Activated CD4-positive, alpha-beta T cell treated with anti-CD3 and anti-CD28 coated beads, Interleukin-2, amount 10 ng/mL, durations not matched to agents 24 days and 14 days (primary cell): ENCODE measurements at regions not wholly inside any gene's neighbourhood (a gene's known extent, or its start where the extent isn't known, plus 50 kb on each side); places are given as distances from the start of the nearest gene placed in this dataset.
"Not testable (repeated sequence)": the region's sequence is repeated elsewhere in the genome, so short reads cannot be mapped to it uniquely, and the experiment has no call there.

Experiments used
- DNase-seq: peaks from one replicate; pipeline ENCODE4 v3.0.0; 2022
- H3K27ac Mint-ChIP-seq: one replicate; pipeline ENCODE4 v1.8.0; 2022; ENCODE audit warnings: mild to moderate bottlenecking, mixed read lengths
- H3K27me3 Mint-ChIP-seq: one replicate; pipeline ENCODE4 v1.8.0; 2022; ENCODE audit warnings: mixed read lengths
- H3K36me3 Mint-ChIP-seq: one replicate; pipeline ENCODE4 v1.8.0; 2022; ENCODE audit warnings: low read depth, mild to moderate bottlenecking, mixed read lengths
- H3K4me1 Mint-ChIP-seq: one replicate; pipeline ENCODE4 v1.8.0; 2021; ENCODE audit warnings: mixed read lengths
- H3K4me3 Mint-ChIP-seq: one replicate; pipeline ENCODE4 v1.8.0; 2022; ENCODE audit warnings: mild to moderate bottlenecking, moderate library complexity, mixed read lengths
- H3K9me3 Mint-ChIP-seq: one replicate; pipeline ENCODE4 v1.8.0; 2021; ENCODE audit warnings: mixed read lengths
- intact Hi-C: fragments of 100-400 bp; cut with micrococcal nuclease; formaldehyde crosslinking; loops from one replicate; pipeline ENCODE4 v1.15.1; 2023

DNA sequence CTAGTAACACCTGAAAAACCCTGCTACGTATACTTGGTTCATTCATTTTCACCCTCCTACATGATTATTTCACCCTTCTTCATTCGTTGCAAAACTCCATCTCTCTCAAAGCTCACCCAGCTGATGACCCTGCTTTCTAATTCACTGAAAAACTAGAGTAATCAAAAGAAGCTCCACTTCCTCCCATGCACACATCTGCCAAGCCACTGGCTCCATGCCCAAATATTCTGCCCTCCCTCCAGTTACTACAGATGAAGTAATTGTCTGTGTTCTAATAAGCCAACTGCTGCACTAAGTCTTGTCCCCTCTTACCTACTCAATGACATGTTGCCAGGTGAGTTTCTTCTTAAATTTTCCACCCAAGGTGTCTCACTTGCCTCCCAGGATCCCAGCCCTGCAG lies 96.9 kb upstream of the CCDC71L start:
- H3K9me3 Mint-ChIP-seq = peaks cover 6% of the 10 kb centered on the region
- H3K4me1 Mint-ChIP-seq = no peaks in the 10 kb centered on the region
- intact Hi-C loops = no loop called here
- no peaks in the 10 kb centered on the region for H3K36me3 Mint-ChIP-seq
- no peak overlapping the region for H3K4me3 Mint-ChIP-seq
- H3K27ac Mint-ChIP-seq = no peak overlapping the region
- no peak for DNase-seq
- H3K27me3 Mint-ChIP-seq = no peaks in the 10 kb centered on the region

DNA sequence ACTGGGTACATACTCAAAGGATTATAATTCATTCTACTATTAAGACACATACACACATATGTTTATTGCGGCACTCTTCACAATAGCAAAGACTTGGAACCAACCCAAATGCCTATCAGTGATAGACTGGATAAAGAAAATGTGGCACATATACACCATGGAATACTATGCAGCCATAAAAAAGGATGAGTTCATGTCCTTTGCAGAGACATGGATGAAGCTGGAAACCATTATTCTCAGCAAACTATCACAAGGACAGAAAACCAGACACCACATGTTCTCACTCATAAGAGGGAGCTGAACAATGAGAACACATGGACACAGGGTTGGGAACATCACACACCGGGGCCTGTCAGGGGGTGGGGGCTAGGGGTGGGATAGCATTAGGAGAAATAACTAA lies 101.9 kb upstream of the CCDC71L start:
- H3K9me3 Mint-ChIP-seq, H3K27me3 Mint-ChIP-seq, DNase-seq, H3K4me3 Mint-ChIP-seq, H3K36me3 Mint-ChIP-seq, intact Hi-C loops, H3K27ac Mint-ChIP-seq: not testable (repeated sequence)
- peaks cover 20% of the 10 kb centered on the region for H3K4me1 Mint-ChIP-seq

DNA sequence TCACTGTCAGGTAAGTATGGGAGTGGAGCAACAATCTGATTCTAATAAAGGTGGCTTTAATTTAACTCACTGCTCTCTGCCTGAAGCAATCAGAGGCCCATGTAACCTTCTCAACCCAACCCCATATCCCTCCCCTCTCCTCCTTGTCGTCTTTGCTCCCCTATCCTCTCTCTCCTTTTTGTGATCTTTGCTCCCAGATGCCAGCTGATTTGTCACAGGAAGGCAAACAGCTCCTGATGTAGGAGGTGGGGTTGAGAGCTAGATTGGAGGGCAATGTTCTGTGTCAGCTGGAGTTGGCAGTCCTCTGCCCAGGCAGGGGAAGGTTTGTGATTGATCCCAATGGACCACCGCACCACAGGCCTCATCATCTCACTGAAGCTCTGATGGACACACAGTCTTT lies 101.4 kb upstream of the PIK3CG start:
- no peak for DNase-seq

DNA sequence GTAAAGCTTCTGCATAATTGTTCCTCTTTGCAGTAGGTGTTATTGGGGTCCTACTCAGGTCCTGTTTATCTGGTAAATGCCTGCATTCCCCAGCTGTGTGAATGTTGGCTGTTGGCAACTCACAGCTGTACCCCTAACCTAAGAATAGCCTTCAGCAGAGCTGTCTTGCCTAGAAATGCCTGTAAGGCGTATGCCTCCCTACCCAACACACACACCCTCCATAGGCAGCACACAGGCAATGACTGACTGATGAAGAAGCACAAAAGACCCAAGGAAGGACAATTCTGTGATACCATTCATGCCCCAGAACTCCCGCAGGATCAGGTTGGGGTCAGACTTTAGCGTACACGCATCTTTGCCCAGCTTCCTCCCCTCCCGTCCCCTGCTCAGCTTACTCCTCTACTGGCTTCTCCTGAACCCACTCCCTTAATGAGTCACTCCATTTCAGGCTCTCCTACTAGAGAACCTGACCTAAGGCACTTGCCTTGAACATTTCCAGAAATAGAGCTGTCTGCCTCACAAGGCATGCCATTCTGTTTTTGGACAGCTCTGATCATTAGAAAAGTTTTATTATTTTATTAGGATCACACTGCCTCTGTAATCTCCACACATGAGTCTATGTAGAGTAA lies 99.2 kb upstream of the PIK3CG start:
- no peak overlapping the region for H3K27ac Mint-ChIP-seq
- H3K9me3 Mint-ChIP-seq = no peaks in the 10 kb centered on the region
- DNase-seq = no peak
- H3K4me3 Mint-ChIP-seq = no peak overlapping the region
- no peaks in the 10 kb centered on the region for H3K27me3 Mint-ChIP-seq
- intact Hi-C loops = no loop called here
- no peaks in the 10 kb centered on the region for H3K36me3 Mint-ChIP-seq
- peaks cover 34% of the 10 kb centered on the region for H3K4me1 Mint-ChIP-seq

More for the DNA sequence above, 101.4 kb upstream of the PIK3CG start:
- Mint-ChIP-seq H3K4me3 (no peak overlapping the region), H3K9me3 (no peaks in the 10 kb centered on the region), H3K4me1 (peaks cover 26% of the 10 kb centered on the region), H3K36me3 (no peaks in the 10 kb centered on the region), H3K27ac (no peak overlapping the region), H3K27me3 (no peaks in the 10 kb centered on the region)
- intact Hi-C loops = no loop called here

DNA sequence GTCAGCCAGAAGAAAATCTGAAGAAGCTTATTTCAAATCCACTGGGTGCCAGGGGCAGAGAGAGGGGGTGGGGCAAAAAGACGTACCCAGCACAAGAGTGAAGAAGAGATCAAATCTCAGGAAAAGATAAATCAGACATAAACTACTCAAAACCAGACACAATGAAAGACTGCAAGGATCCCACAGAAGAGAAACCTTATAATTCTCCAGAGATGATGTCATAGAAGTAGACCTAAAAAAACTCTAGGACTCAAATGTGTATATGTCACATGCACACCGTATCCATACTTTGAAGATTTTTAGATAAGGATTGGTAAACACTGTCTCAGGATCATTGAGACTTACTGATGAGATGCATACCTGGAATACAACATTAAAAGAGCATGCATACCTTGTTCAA lies 98.5 kb upstream of the PIK3CG start:
- Mint-ChIP-seq H3K27ac (no peak overlapping the region), H3K36me3 (no peaks in the 10 kb centered on the region), H3K4me1 (peaks cover 34% of the 10 kb centered on the region), H3K27me3 (no peaks in the 10 kb centered on the region), H3K9me3 (no peaks in the 10 kb centered on the region), H3K4me3 (no peak overlapping the region)
- intact Hi-C loops = no loop called here
- DNase-seq = no peak

DNA sequence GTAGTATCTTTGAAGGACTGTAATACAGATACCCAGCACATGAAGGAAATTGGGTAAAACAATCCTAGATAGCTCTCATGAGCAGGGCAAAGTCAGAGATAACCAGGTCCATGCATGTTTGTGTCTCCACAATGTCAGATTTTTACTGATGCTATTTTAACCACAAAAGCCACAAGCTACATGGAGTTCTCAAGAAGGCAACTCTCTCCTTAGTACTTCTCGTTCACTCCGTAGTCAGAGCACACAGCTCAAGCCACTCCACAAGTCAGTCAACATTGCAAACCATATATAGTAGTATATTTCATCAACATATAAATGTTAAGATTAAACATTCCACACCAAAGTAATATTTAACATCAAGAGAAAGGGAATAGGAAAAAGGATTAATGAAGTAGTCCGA lies 98.0 kb upstream of the PIK3CG start:
- H3K27ac Mint-ChIP-seq = peak overlapping the region; percentile 48
- H3K4me1 Mint-ChIP-seq = peaks cover 35% of the 10 kb centered on the region
- H3K9me3 Mint-ChIP-seq = no peaks in the 10 kb centered on the region
- H3K4me3 Mint-ChIP-seq = peak overlapping the region; percentile 2
- intact Hi-C loops = no loop called here
- H3K36me3 Mint-ChIP-seq = no peaks in the 10 kb centered on the region
- DNase-seq = no peak
- H3K27me3 Mint-ChIP-seq = no peaks in the 10 kb centered on the region

DNA sequence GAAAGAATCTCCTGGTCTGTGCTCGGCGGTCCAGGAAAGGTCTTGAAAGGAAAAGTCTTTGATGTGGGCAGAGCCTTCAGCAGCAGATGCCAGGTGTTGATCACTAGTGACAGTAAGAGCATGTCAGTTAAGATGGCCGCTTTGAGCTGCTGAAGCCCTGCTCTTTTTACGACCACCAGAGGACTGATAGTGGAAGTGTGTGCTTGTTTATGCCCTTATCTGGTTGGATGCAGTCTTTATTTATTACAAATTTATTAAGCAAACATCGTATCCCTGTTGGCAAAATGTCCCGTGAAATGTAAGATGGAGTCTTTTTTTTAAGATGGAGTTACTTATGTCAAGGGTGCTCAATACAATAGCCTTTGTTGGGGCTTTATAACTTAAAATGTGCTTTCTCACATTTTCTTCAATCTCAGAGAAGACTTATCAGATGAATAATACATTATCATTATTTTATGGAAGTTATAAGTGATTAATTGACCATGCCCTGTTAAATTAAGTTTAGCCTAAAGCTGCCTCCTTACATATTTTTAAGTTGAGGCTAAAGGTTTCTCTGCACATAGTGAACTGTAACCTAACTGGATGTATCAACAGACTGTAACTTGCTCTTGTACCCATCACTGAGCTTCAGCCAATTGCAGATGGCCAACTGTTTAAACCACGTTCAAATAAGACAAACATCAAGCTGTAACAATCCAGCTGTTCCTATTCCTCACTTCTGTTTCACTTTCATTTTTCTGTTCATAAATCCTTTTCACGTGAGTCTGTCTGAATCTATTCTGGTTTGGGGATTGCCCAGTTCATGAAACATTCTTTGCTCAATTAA lies 97.4 kb upstream of the PIK3CG start:
- H3K36me3 Mint-ChIP-seq = no peaks in the 10 kb centered on the region
- H3K27me3 Mint-ChIP-seq = no peaks in the 10 kb centered on the region
- no peaks in the 10 kb centered on the region for H3K9me3 Mint-ChIP-seq
- peak overlapping the region; percentile 73 for H3K27ac Mint-ChIP-seq
- peak overlapping the region; percentile 55 for H3K4me3 Mint-ChIP-seq
- intact Hi-C loops = no loop called here
- H3K4me1 Mint-ChIP-seq = peaks cover 38% of the 10 kb centered on the region
- peak; percentile 62 for DNase-seq

DNA sequence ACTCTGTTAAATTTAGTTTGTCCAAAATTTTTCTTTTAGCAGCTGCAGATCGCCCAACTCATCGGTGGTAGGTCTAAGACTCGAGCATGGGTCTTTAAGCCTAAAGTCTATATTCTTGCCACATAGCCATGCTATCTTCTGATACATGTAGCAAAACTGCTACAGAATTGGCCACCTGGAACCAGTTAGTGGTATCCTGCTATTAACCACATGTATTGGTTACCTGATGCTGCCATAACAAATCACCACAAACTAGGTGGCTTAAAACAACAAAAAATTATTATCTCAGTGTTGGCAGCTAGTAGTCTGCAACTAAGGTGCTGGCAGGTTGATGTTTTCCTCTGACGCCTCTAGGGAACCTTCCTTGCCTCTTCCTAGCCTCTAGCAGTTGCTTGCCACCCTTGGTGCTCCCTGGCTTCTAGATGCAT lies 96.7 kb upstream of the PIK3CG start:
- no peaks in the 10 kb centered on the region for H3K9me3 Mint-ChIP-seq
- H3K36me3 Mint-ChIP-seq = no peaks in the 10 kb centered on the region
- H3K4me1 Mint-ChIP-seq = peaks cover 43% of the 10 kb centered on the region
- peak overlapping the region; percentile 55 for H3K4me3 Mint-ChIP-seq
- intact Hi-C loops = no loop called here
- H3K27ac Mint-ChIP-seq = peak overlapping the region; percentile 73
- H3K27me3 Mint-ChIP-seq = no peaks in the 10 kb centered on the region
- DNase-seq = peak; percentile 65

DNA sequence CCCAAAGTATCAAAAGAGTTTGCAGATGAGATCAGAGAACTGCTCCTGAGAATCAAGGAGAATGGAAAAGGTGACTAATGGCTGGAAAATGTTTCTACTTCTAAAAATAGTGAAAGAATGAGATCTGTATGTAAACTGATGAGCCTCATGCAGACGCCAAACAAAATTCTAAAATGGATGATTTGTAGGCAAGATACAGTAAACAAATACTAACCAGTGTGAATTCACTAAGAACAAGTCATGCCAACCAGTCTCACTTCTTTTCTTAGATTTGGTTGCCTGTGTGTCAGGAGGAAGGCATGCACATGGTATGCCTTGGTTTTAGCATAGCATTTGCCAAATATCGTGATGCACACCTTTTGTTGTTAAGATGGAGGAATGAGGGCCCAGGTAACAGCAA lies 94.9 kb upstream of the PIK3CG start:
- Mint-ChIP-seq H3K9me3 (peaks cover 7% of the 10 kb centered on the region), H3K27ac (peak overlapping the region; percentile 68), H3K27me3 (no peaks in the 10 kb centered on the region), H3K4me1 (peaks cover 48% of the 10 kb centered on the region), H3K4me3 (no peak overlapping the region), H3K36me3 (no peaks in the 10 kb centered on the region)
- DNase-seq = no peak
- intact Hi-C loops = loop anchor here (5.0 kb wide), 3 partner anchors 33 to 343 kb away; no protein-coding TSS in a partner anchor

DNA sequence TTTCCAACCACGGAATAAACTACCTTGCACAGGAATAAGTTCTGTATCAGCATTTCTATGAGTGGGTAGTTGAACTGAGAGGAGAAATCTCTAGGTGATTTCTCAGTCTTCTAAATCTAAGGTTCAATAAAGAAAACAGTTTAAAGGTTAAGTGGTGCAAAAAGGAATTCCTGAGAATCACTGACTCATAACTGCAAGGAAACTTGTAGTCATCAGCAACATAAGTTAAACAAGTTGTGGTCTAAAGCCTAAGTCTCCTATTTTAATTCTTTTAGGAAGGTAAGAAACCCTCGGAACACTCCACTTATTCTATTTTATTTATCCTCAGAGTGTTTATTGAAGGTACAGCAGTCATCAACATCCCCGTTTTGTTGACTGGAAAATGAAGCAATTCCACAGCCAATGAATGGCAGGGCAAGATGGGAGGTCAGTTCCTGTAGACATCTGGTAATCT lies 92.4 kb upstream of the PIK3CG start:
- H3K4me1 Mint-ChIP-seq = peaks cover 37% of the 10 kb centered on the region
- peak overlapping the region; percentile 49 for H3K4me3 Mint-ChIP-seq
- no peak for DNase-seq
- no peaks in the 10 kb centered on the region for H3K27me3 Mint-ChIP-seq
- H3K9me3 Mint-ChIP-seq = peaks cover 19% of the 10 kb centered on the region
- intact Hi-C loops = loop anchor here (1.0 to 5.0 kb wide), 10 partner anchors 35 to 486 kb away; partner anchors contain the start of genes CCDC71L and PIK3CG
- peak overlapping the region; percentile 95 for H3K27ac Mint-ChIP-seq
- H3K36me3 Mint-ChIP-seq = no peaks in the 10 kb centered on the region

DNA sequence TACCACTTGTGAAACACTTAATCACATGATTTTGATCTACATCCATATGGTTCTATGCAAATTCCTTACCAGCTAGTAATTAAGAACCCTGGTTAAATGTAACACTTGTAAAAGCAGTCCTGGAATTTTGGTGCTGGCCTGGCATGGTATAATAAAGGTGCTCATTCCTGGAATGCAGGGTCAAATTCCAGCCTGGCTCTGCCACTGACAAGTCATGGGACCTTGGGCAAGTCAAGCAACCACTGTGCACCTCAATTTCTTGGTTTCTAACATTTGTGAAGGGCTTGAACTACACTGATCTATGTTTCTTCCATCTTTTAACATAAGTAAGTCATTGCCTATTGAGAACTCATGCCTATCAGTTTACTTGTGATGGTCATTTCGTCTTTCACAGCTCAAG lies 91.9 kb upstream of the PIK3CG start:
- Mint-ChIP-seq H3K27me3 (no peaks in the 10 kb centered on the region), H3K9me3 (peaks cover 19% of the 10 kb centered on the region), H3K27ac (peak overlapping the region; percentile 92), H3K4me1 (peaks cover 32% of the 10 kb centered on the region), H3K4me3 (no peak overlapping the region), H3K36me3 (no peaks in the 10 kb centered on the region)
- intact Hi-C loops = loop anchor here (2.0 to 5.0 kb wide), 7 partner anchors 36 to 486 kb away; partner anchors contain the start of genes CCDC71L and PIK3CG
- DNase-seq = no peak

DNA sequence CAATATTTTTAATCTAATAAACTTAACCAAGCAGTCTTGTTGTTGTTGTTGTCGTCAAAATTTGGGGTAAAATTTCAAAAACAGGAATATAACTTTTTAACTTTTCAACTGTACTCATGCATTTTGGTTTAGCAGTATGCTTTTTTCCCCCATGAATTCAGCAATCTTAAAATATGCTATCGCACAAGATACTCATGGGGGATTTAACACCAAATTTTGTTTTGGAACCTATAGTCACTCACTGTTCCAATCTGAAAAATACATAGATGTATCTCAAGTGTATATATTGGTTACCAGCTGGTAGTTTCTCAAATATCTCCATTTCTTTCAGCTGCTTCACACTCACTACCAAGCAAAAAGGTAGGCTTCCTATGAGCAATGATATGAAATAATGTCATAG lies 91.4 kb upstream of the PIK3CG start:
- H3K36me3 Mint-ChIP-seq = no peaks in the 10 kb centered on the region
- H3K9me3 Mint-ChIP-seq = peaks cover 19% of the 10 kb centered on the region
- DNase-seq = no peak
- no peak overlapping the region for H3K4me3 Mint-ChIP-seq
- no peaks in the 10 kb centered on the region for H3K27me3 Mint-ChIP-seq
- H3K27ac Mint-ChIP-seq = peak overlapping the region; percentile 21
- peaks cover 30% of the 10 kb centered on the region for H3K4me1 Mint-ChIP-seq
- intact Hi-C loops = loop anchor here (2.0 to 5.0 kb wide), 7 partner anchors 36 to 487 kb away; partner anchors contain the start of genes CCDC71L and PIK3CG

DNA sequence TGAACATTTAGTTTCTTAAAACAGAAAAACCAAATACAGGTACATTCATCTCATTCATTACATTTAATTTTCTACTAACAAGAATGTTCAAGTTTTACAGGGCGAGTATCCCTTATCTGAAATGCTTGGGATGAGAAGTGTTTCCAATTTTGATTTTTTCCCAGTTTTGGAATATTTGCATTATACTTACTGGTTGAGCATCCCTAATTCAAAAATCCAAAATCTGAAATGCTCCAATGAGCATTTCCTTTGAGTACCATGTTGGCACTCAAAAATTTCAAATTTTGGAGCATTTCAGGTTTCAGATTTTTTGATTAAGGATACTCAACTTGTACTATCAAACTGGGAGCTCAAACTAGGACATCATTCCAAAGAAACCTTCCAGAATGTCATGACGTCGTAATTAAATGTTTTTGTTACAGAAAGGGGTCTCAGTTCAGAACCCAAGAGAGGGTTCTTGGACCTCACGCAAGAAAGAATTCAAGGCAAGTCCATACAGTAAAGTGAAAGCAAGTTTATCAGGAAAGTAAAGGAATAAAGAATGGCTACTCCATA lies 90.8 kb upstream of the PIK3CG start:
- intact Hi-C loops = loop anchor here (5.0 kb wide), 3 partner anchors 37 to 347 kb away; no protein-coding TSS in a partner anchor
- H3K9me3 Mint-ChIP-seq = peaks cover 19% of the 10 kb centered on the region
- no peaks in the 10 kb centered on the region for H3K27me3 Mint-ChIP-seq
- no peak overlapping the region for H3K4me3 Mint-ChIP-seq
- H3K4me1 Mint-ChIP-seq = peaks cover 29% of the 10 kb centered on the region
- H3K27ac Mint-ChIP-seq = peak overlapping the region; percentile 45
- no peaks in the 10 kb centered on the region for H3K36me3 Mint-ChIP-seq
- no peak for DNase-seq
